CD14-positive monocyte (primary cell): ENCODE measurements at regions not wholly inside any gene's neighbourhood (a gene's known extent, or its start where the extent isn't known, plus 50 kb on each side); places are given as distances from the start of the nearest gene placed in this dataset.

Source experiments
- DNase-seq, 3 donors: peaks; one replicate each; pipeline ENCODE4 v3.0.0-alpha.2; 2011 to 2022
- H2AFZ ChIP-seq: 2 replicates; pipeline ENCODE4 v1.6.0; 2012; ENCODE audit warnings: mild to moderate bottlenecking, low read depth, low read length, inconsistent platforms; ENCODE audit not compliant: insufficient read depth, poor library complexity, severe bottlenecking
- H3K27ac ChIP-seq, 2 donors: 1 replicate in 1 of 2; 2 replicates in 1 of 2; pipeline ENCODE4 v1.5.1; 2012 to 2013; ENCODE audit warnings: low read length in 2 of 2, control low read depth in 1 of 2, inconsistent platforms in 1 of 2, low read depth in 1 of 2, mild to moderate bottlenecking in 1 of 2
- H3K27me3 ChIP-seq, 2 donors: one replicate each; pipeline versions ENCODE4 v1.6.0 to v1.6.1; 2011 to 2013; ENCODE audit warnings: low read length in 2 of 2; ENCODE audit not compliant: control insufficient read depth in 2 of 2, insufficient read depth in 2 of 2
- H3K36me3 ChIP-seq, 2 donors: replicated peaks in 1 of 2; 1 replicate in 1 of 2; 2 replicates in 1 of 2; pipeline versions ENCODE4 v1.5.1 to v1.6.1; 2012 to 2013; ENCODE audit warnings: low read length in 2 of 2, control low read depth in 1 of 2, inconsistent platforms in 1 of 2, mild to moderate bottlenecking in 1 of 2; ENCODE audit not compliant: insufficient read depth in 2 of 2, control insufficient read depth in 1 of 2
- H3K4me1 ChIP-seq, 2 donors: 1 replicate in 1 of 2; 2 replicates in 1 of 2; pipeline versions ENCODE4 v1.5.1 to v1.6.1; 2012 to 2013; ENCODE audit warnings: low read length in 2 of 2, control low read depth in 1 of 2, inconsistent platforms in 1 of 2, mild to moderate bottlenecking in 1 of 2, moderate library complexity in 1 of 2; ENCODE audit not compliant: insufficient read depth in 2 of 2, control insufficient read depth in 1 of 2
- H3K4me2 ChIP-seq: replicated peaks from 2 replicates; pipeline ENCODE3; 2012; ENCODE audit warnings: low read length, moderate library complexity, mild to moderate bottlenecking; ENCODE audit not compliant: poor library complexity, severe bottlenecking; ENCODE audit errors: extremely low read depth
- H3K4me3 ChIP-seq, 3 experiments: fragments of 200-600 bp in 1 of 3; sonication (generic) in 1 of 3; replicated peaks in 1 of 3; 1 replicate in 2 of 3; 2 replicates in 1 of 3; pipeline ENCODE4 v1.5.1; 2011 to 2013; ENCODE audit warnings: low read length in 3 of 3, mild to moderate bottlenecking in 3 of 3, control low read depth in 2 of 3, low read depth in 2 of 3, inconsistent platforms in 1 of 3, moderate library complexity in 1 of 3
- H3K79me2 ChIP-seq: 2 replicates; pipeline ENCODE4 v1.6.0; 2012; ENCODE audit warnings: mild to moderate bottlenecking, control low read depth, inconsistent platforms, low read length, moderate library complexity; ENCODE audit not compliant: insufficient read depth
- H3K9ac ChIP-seq: 2 replicates; pipeline ENCODE4 v1.6.0; 2017; ENCODE audit warnings: low read length, mild to moderate bottlenecking; ENCODE audit not compliant: insufficient read depth, poor library complexity, severe bottlenecking
- H3K9me3 ChIP-seq, 2 donors: replicated peaks in 1 of 2; 1 replicate in 1 of 2; 2 replicates in 1 of 2; pipeline versions ENCODE4 v1.5.1 to v1.6.1; 2012 to 2013; ENCODE audit warnings: low read length in 2 of 2, control low read depth in 1 of 2; ENCODE audit not compliant: control insufficient read depth in 1 of 2, insufficient read depth in 1 of 2
- H4K20me1 ChIP-seq: 2 replicates; pipeline ENCODE4 v1.6.0; 2012; ENCODE audit warnings: mild to moderate bottlenecking, low read length, control low read depth, moderate library complexity; ENCODE audit not compliant: insufficient read depth
- H3K27ac Mint-ChIP-seq, 7 donors: one replicate each; pipeline ENCODE4 v1.8.0; 2020; ENCODE audit warnings: mild to moderate bottlenecking in 7 of 7, mixed read lengths in 7 of 7, moderate library complexity in 6 of 7, inconsistent platforms in 2 of 7
- H3K27me3 Mint-ChIP-seq, 3 donors: one replicate each; pipeline ENCODE4 v1.8.0; 2021 to 2022; ENCODE audit warnings: low read depth in 3 of 3, mild to moderate bottlenecking in 3 of 3, mixed read lengths in 3 of 3, moderate library complexity in 3 of 3, inconsistent platforms in 1 of 3
- H3K36me3 Mint-ChIP-seq, 2 donors: one replicate each; pipeline ENCODE4 v1.8.0; 2020; ENCODE audit warnings: mixed read lengths in 2 of 2, inconsistent platforms in 1 of 2, mild to moderate bottlenecking in 1 of 2
- H3K4me1 Mint-ChIP-seq: one replicate; pipeline ENCODE4 v1.8.0; 2020; ENCODE audit warnings: mild to moderate bottlenecking, mixed read lengths
- H3K4me3 Mint-ChIP-seq, 2 donors: one replicate each; pipeline ENCODE4 v1.8.0; 2020; ENCODE audit warnings: mild to moderate bottlenecking in 2 of 2, mixed read lengths in 2 of 2, moderate library complexity in 1 of 2
- H3K9me3 Mint-ChIP-seq, 7 donors: one replicate each; pipeline ENCODE4 v1.8.0; 2020 to 2022; ENCODE audit warnings: mixed read lengths in 7 of 7, mild to moderate bottlenecking in 6 of 7, moderate library complexity in 6 of 7, inconsistent platforms in 2 of 7
- WGBS: methylation state at CpG from one replicate; pipeline ENCODE4 v1.1.5; 2013; ENCODE audit warnings: missing lambda C conversion rate; ENCODE audit not compliant: insufficient coverage; 5-methylcytosine and 5-hydroxymethylcytosine counted together
- intact Hi-C, 2 donors: fragments of 100-400 bp; cut with micrococcal nuclease; formaldehyde crosslinking; loops; one replicate each; pipeline versions ENCODE4 v1.15.0 to v1.15.1; 2023
- TF ChIP-seq, protein P1 (sequence below): fragments of 200-600 bp; IDR thresholded peaks from one replicate; pipeline ENCODE4 v1.8.0; 2022; ENCODE audit warnings: antibody characterized with exemption, mild to moderate bottlenecking

DNA sequence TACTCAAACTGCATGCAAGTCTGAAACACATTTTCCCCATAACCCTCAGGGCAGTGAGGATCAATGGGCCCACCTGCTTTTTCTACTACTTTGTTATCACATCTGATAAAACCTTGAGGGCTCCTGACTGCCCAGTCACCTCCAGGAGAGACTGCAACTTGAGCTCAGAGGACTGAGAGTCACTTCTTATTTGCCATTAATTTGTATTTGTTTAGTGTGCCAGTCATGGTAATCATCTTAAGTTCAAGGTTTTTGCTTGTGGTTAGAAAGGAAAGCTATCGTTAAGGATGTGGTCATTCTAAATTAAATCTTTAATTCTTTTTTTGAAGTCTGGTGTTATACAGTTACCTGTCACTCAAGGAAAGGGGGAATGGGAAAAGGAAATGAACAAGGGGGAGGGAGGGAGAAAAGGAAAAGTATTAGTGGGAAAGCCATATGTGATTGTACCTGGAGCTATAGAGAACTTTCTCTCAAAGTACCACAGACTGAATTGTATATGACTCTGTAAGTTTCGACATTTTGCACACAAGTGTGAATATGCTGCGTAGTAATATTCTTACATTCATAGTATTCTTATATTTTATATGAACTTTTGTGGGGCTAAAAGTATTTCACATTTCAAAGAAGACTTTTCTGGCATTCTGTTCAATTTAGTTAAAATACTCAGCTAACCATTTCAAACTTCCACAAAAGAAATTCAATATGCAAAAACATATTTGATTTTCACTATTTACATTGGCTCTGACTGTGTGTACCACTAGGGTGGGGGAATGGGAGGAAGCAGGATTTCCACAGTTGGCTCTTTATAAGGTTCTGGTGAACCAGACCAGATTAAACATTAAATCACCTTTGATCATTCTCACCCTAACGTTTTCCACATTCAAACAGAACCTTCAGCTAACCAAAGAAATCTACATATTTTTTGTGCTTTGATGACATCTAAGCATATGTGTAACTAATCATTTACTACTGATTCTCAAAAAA lies 166.5 kb upstream of the ATP11B start:
- DNase-seq: no peak
- Histone ChIP-seq H3K4me1 (no peaks in the 10 kb centered on the region), H3K9me3 (no peaks in the 10 kb centered on the region), H3K79me2 (no peaks in the 10 kb centered on the region), H2AFZ (no peak overlapping the region), H3K4me2 (no peak overlapping the region), H3K4me3 (no peak overlapping the region), H4K20me1 (no peaks in the 10 kb centered on the region), H3K27me3 (no peaks in the 10 kb centered on the region), H3K9ac (no peak overlapping the region), H3K27ac (no peak overlapping the region), H3K36me3 (no peaks in the 10 kb centered on the region)
- intact Hi-C loops: no loop called here
- TF ChIP-seq, protein P1, sequence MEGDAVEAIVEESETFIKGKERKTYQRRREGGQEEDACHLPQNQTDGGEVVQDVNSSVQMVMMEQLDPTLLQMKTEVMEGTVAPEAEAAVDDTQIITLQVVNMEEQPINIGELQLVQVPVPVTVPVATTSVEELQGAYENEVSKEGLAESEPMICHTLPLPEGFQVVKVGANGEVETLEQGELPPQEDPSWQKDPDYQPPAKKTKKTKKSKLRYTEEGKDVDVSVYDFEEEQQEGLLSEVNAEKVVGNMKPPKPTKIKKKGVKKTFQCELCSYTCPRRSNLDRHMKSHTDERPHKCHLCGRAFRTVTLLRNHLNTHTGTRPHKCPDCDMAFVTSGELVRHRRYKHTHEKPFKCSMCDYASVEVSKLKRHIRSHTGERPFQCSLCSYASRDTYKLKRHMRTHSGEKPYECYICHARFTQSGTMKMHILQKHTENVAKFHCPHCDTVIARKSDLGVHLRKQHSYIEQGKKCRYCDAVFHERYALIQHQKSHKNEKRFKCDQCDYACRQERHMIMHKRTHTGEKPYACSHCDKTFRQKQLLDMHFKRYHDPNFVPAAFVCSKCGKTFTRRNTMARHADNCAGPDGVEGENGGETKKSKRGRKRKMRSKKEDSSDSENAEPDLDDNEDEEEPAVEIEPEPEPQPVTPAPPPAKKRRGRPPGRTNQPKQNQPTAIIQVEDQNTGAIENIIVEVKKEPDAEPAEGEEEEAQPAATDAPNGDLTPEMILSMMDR: no peak
- Mint-ChIP-seq H3K27ac (no peak overlapping the region), H3K4me1 (no peaks in the 10 kb centered on the region), H3K36me3 (no peaks in the 10 kb centered on the region), H3K27me3 (peaks cover 0 to 3% (median 0%) of the 10 kb centered on the region in 3 donors), H3K9me3 (no peaks in the 10 kb centered on the region), H3K4me3 (no peak overlapping the region)
- WGBS: 0% methylated on average over 1 of the region's 4 CpGs

DNA sequence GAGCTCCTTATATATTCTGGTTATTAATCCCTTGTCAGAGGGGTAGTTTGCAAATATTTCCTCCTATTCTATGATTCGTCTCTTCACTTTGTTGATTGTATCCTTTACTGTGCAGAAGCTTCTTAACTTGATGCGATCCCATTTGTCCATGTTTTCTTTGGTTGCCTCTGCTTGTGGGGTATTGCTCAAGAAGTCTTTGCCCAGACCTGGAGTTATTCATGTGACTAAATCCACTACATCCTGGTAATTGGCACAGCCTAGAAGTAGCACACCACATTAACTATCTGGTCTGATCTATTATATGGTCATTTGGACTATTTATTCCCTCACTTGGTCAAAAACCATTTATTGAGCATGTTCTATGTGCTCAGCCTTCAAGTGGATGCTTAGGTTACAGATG lies 164.8 kb upstream of the ATP11B start:
- Histone ChIP-seq H3K9me3 (no peaks in the 10 kb centered on the region), H4K20me1 (no peaks in the 10 kb centered on the region), H3K9ac (no peak overlapping the region), H3K4me2 (no peak overlapping the region), H3K27ac (no peak overlapping the region), H3K27me3 (no peaks in the 10 kb centered on the region), H3K36me3 (no peaks in the 10 kb centered on the region), H2AFZ (no peak overlapping the region), H3K4me3 (no peak overlapping the region), H3K4me1 (no peaks in the 10 kb centered on the region), H3K79me2 (no peaks in the 10 kb centered on the region)
- Mint-ChIP-seq H3K9me3 (no peaks in the 10 kb centered on the region), H3K36me3 (no peaks in the 10 kb centered on the region), H3K4me3 (no peak overlapping the region), H3K4me1 (no peaks in the 10 kb centered on the region), H3K27ac (no peak overlapping the region), H3K27me3 (peaks cover 0 to 3% (median 2%) of the 10 kb centered on the region in 3 donors)
- DNase-seq: no peak
- TF ChIP-seq, protein P1: no peak
- no CpG with 5 or more reads among the region's 2 CpGs for WGBS
- intact Hi-C loops: no loop called here
